ENCODE measurements at regions not wholly inside any gene's neighbourhood (a gene's known extent, or its start where the extent isn't known, plus 50 kb on each side); places are given as distances from the start of the nearest gene placed in this dataset.

GRCh38 chr2:239459606-239460005, 58.8 kb upstream of the HDAC4 start:
- Histone ChIP-seq H3F3A (ENCODE audit: low read depth) (no peaks in the 10 kb centered on the region), H3K36me3 (no peaks in the 10 kb centered on the region), H3K9ac (no peak overlapping the region), H3K27ac (no peak overlapping the region), H3K27me3 (no peaks in the 10 kb centered on the region), H4K20me1 (ENCODE audit: low read depth) (no peaks in the 10 kb centered on the region), H3K4me1 (no peaks in the 10 kb centered on the region), H3K4me3 (no peak overlapping the region), H3K79me2 (ENCODE audit: low read depth) (no peaks in the 10 kb centered on the region), H2AFZ (replicated peaks) (no peak overlapping the region), H3K4me2 (no peak overlapping the region), H3K9me3 (ENCODE audit: low read depth) (peaks cover under 1% of the 10 kb centered on the region)
- H3K4me1 Mint-ChIP-seq = peaks cover 11% of the 10 kb centered on the region
- H3K27ac Mint-ChIP-seq = no peak overlapping the region
- peaks cover 8% of the 10 kb centered on the region for H3K27me3 Mint-ChIP-seq (ENCODE audit: insufficient read depth, low read depth)
- TF ChIP-seq EZH2 (IDR thresholded peaks at IDR 0.05) = no peak
- TF ChIP-seq EZH2phosphoT487 (IDR thresholded peaks at IDR 0.05) = no peak
- no peak for TF ChIP-seq CTCF (IDR thresholded peaks at IDR 0.05)
- no peaks in the 10 kb centered on the region for H3K36me3 Mint-ChIP-seq
- H3K4me3 Mint-ChIP-seq = no peak overlapping the region
- peaks cover 6% of the 10 kb centered on the region for H3K9me3 Mint-ChIP-seq
- no peak for DNase-seq (ENCODE audit: low spot score)

- TF ChIP-seq CTCF (IDR thresholded peaks at IDR 0.05) (no peak), EZH2phosphoT487 (IDR thresholded peaks at IDR 0.05) (no peak), EZH2 (IDR thresholded peaks at IDR 0.05) (no peak)
- Mint-ChIP-seq H3K36me3 (no peaks in the 10 kb centered on the region), H3K4me3 (no peak overlapping the region), H3K27ac (no peak overlapping the region), H3K4me1 (peaks cover 11% of the 10 kb centered on the region), H3K9me3 (peaks cover 8% of the 10 kb centered on the region), H3K27me3 (ENCODE audit: insufficient read depth, low read depth) (peaks cover 8% of the 10 kb centered on the region)
- Histone ChIP-seq H3K79me2 (ENCODE audit: low read depth) (no peaks in the 10 kb centered on the region), H3K4me2 (no peak overlapping the region), H4K20me1 (ENCODE audit: low read depth) (no peaks in the 10 kb centered on the region), H3F3A (ENCODE audit: low read depth) (no peaks in the 10 kb centered on the region), H3K27ac (no peak overlapping the region), H3K4me3 (no peak overlapping the region), H3K27me3 (no peaks in the 10 kb centered on the region), H3K9me3 (ENCODE audit: low read depth) (peaks cover 6% of the 10 kb centered on the region), H3K36me3 (no peaks in the 10 kb centered on the region), H2AFZ (replicated peaks) (no peak overlapping the region), H3K4me1 (no peaks in the 10 kb centered on the region), H3K9ac (no peak overlapping the region)
- no peak for DNase-seq (ENCODE audit: low spot score)
Observed at GRCh38 chr2:239459056-239459455, 58.2 kb upstream of the HDAC4 start.

GRCh38 chr2:239457586-239458445, 57.0 kb upstream of the HDAC4 start:
- no peak for TF ChIP-seq EZH2phosphoT487 (IDR thresholded peaks at IDR 0.05)
- TF ChIP-seq CTCF (IDR thresholded peaks at IDR 0.05) = no peak
- TF ChIP-seq EZH2 (IDR thresholded peaks at IDR 0.05) = no peak
- Histone ChIP-seq H3K27ac (no peak overlapping the region), H3K4me1 (no peaks in the 10 kb centered on the region)

More at GRCh38 chr2:239457586-239458445, 57.0 kb upstream of the HDAC4 start:
- no peak overlapping the region for H3K4me3 Mint-ChIP-seq
- no peak overlapping the region for H3K27ac Mint-ChIP-seq
- DNase-seq (ENCODE audit: low spot score) = no peak
- Histone ChIP-seq H3K9ac (no peak overlapping the region), H2AFZ (replicated peaks) (no peak overlapping the region), H3K4me2 (no peak overlapping the region), H3F3A (ENCODE audit: low read depth) (no peaks in the 10 kb centered on the region), H3K4me3 (no peak overlapping the region), H3K9me3 (ENCODE audit: low read depth) (peaks cover 6% of the 10 kb centered on the region), H4K20me1 (ENCODE audit: low read depth) (no peaks in the 10 kb centered on the region), H3K36me3 (peaks cover 6% of the 10 kb centered on the region), H3K27me3 (no peaks in the 10 kb centered on the region), H3K79me2 (ENCODE audit: low read depth) (no peaks in the 10 kb centered on the region)
- peaks cover 8% of the 10 kb centered on the region for H3K27me3 Mint-ChIP-seq (ENCODE audit: insufficient read depth, low read depth)
- no peaks in the 10 kb centered on the region for H3K36me3 Mint-ChIP-seq
- H3K4me1 Mint-ChIP-seq = peaks cover 11% of the 10 kb centered on the region
- H3K9me3 Mint-ChIP-seq = peaks cover 15% of the 10 kb centered on the region

All from neural progenitor cell (in vitro differentiated cells).